MV-4-11 (cell line): ENCODE measurements at regions not wholly inside any gene's neighbourhood (a gene's known extent, or its start where the extent isn't known, plus 50 kb on each side); places are given as distances from the start of the nearest gene placed in this dataset.
A peak's percentile ranks its signal among the peaks of the same experiment; 100 is the strongest.

Experiments
- DNase-seq: peaks from one replicate; lab custom pipeline; 2025; lab: John Stamatoyannopoulos, UW

DNA sequence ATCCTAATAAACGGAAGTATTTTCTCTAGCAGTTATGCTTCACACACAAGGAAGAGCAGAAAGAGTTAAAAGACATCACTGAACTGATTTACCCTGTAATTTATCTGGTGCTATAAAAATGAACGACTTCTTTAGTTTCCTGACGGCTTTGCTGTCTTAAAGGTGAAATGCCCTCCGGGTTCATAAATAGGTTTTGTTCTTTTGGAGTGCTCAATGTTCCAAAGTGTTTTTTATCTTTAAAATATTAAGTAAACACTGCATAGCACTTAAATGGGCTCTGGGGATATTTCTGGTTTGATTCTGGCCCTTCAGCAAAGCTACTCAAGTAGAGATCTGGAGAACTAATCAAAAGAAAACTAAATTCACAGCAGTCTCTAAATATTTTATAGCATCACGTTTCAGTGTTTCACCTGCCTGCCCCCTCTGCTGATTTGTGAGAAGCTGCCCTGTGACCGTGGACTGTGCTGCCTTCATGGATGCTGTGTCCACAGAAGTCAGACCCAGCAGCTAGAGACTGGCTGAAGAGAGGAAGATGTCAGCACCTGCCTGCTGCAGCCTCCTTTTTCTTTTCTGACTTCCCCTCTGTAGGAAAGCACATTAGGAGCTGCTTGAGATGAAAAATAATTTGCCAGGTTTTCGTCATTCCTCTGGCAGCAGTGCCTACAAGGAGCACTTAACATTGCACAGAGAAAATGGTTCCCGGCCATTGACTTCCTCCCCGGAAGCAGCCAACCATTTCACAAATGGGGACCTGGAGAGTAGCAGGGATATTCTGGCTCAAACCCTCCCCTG is 205.1 kb upstream of the FSCB start:
- no peak for DNase-seq

DNA sequence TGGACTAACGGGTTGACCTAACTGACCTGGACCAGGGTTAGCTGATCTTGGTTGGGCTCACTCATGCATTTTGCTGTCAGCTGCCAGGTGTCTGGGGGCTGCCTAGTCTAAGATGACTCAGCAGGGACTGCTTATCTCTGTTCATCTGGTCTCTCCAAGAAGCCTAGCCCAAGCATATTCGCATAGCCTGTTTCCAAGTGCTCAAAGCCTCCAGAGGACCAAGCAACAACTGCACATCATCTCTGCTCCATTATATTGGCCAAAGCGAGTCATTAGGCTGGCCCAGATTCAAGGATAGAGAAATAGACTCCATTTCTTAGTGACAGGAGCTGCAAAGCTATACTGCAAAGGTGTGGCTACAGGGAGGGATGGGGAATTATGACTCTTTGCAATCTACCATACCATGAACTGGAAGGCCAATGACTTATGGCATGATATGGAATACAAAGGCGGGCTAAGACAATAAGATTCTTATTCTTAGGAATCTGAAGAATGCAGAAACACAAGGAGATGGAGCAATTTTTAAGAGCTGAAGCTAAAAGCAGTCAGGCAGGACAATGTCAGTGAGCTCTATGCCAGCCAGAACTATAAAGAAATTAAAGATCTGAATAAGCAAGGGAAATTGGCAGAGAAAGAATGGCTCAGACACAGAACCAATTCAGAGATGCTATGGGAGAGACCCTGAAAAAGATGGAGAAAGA is 194.6 kb upstream of the FSCB start:
- DNase-seq = no peak

DNA sequence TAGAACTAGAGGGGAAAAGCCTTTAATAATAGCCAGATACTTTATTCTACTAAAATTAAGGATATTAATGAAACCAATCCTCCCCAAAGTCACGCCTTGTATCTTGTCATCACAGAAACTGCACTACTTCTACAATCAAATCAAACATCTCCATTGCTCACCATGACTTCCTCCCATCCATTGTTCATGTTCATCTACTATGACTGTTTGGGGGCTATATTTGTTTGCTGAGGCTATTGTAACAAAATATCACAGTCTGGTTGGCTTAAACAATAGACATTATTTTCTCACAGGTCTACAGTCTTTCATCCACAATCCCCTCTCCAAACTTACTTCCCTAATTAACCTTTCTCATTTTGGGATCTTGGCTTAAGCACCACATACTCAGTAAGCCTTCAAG is 193.6 kb upstream of the FSCB start:
- DNase-seq = no peak

DNA sequence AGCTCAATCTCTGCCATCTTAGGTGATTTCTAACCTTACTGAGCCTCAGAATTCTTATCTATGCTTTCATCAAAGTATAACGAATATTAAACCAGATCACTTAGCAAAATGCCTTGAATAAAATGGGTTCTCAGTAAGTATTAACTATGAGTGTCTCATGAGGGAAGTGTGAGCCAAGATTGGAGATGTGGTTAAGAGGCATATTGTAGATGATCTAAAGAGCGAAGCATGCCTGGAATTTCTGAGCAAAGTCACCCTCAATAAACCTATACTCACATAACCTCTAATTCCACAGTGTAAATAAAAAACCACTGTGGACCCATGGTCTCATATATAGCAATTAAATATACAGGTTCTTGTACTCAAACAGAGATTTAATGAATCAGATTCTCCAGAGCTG is 193.1 kb upstream of the FSCB start:
- no peak for DNase-seq

DNA sequence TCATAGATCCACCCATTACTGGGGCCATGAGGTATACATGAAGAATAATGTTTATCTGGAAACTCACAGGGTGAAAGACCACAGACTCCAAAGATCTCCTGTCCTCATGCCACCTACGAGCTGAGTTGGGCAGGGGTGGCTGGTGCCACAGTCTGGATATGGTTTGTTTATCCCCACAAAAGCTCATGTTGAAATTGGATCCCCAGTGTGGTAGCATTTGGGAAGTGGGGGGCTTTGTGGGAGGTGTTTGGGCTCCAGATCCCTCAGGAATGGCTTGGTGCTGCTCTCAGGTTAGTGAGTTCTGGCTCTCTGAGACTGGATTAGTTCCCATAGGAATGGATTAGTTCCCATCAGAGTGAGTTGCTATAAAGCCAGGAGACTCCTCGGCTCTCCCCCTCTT is 192.3 kb upstream of the FSCB start:
- no peak for DNase-seq

DNA sequence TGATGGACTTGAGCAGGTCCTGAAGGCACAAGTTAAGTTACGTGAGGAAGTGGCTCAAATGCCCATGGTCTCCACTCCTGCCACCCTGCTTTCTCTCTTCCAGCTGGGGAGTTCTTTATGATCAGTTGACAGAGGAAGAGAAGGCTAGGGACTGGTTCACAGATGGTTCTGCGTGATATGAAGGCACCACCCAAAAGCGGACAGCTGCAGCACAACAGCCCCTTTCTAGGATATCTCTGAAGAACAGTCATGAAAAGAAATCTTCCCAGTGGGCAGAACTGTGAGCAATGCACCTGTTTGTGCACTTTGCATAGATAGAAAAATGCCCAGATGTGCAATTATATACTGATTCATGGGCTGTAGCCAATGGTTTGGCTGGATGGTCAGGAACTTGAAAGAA is 162.4 kb upstream of the FSCB start:
- DNase-seq = no peak

DNA sequence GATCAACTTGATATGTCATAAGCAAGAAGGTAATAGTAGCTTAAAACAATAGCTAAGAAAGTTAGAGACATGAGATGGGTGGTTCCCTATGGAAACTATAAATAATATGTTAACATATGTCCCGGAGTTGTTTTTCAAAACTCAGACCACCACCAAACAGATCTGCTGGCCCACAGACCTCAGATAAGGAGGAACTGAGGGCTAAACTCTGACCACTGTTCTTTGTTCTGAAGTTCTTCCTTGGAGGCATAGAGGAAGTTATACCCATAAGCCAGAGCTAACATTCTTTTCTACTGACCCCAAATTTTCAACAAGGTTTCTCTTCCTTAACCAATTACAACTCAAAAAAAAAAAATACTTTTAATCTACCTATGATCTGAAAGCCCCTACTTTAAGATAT is 156.1 kb upstream of the FSCB start:
- peak; percentile 88 for DNase-seq

DNA sequence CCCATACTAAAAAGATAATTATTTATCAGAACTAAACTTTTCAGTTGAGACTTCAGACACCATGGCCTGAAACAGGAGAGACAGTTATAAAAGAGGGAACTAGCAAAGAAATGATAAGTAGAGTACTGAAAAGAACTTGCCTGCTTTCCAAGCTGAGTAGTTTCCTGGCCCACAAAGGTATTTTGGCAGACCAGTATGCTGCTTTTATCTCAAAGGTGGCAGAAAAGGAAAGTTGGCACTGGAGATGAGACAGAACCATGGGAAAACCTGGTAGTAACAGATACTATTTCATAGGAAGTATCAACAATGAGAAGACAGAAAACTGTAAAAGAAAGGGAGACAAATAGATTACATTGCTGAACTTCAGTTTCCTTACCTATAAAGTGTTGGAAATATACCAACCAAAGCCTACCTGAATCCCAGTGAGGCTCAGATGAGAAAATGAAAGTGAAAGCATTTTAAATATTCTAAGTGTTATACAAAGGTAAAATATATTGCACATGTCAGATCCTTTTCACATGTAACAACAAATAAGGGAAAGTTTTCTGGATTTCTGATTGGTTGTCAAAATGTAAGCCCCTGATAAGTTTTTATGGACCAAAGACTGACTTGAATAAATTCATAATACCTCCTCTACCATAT is 155.3 kb upstream of the FSCB start:
- DNase-seq = peak; percentile 4

DNA sequence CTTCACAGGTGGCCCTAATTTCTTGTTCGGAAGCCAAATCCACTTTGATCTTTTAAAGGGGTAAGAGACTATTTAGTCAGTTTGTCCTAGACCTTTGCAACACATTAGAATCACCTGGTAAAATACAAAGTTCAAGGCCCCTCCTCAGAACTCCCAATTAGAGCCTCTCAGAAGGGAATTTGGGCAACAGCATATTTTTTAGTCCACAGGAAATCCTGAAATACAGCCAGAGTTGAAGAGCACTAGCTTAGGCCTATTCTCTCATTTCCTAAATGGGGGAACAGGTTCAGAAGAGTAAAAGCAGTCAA is 151.3 kb upstream of the FSCB start:
- DNase-seq = no peak

DNA sequence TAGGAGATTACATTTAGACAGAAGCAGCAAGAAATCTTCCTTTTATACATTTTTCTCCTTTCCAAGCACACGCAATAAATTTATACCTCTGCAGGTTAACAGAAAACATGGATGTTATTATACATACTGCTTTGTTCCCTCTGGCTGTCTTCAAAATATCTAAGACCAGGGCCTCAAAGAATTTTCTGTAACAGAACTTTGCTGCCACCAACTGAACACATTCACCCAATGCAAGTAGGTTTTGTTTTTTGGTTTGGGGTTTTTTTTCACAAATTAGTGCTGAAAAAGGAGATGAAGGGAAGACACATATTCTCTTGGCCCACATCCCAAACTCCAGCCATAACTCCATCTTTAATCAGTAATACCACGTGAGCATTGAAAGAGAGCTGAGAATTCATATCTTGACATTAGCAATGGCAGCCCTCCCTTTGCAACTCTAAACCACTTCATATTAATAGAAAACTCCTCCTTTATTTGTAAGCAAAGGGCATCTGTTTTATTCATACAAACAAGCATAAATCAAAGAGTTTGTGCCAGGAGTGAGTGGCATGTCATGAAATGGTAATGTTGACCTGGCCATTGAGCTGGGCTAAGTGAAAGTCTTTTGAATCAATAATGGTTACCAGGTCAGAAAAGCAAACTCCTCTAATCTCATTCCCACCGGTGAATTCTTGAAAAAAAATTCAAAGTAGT is 150.8 kb upstream of the FSCB start:
- DNase-seq = no peak

DNA sequence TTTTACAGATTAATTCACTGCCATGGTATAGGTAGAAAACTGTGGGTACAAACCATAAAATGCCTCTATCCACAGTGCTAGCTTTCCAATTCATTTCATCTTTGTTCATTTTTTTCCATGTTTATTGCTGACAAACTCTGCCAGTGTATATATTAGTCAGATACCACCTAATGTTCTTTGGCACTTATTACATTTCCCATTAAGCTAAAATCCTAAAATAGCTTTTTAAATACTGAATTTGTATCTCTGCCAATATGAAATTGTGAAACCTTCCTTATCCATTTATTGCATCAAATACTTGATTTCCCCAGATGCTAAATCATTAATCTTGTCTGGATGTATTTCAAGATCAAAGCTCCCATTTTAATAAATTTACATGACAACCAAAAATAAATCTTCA is 150.1 kb upstream of the FSCB start:
- no peak for DNase-seq

DNA sequence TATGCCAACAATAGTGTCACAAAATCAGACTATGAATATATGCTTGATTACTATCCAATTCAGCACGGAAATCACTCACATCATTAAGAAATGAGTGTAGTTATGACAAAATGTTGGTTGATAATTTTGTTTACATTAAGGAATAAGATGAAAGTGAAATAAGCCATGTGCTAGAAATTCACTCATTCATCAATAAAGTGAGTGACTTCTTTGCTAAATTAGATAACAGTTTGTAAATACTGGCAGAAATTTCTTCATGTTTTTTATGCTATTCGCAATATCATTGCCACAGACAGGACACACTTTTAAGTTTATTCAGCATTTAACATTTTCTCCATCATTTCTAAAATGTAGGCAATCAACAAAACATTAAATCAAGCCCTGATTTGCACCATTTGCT is 147.5 kb upstream of the FSCB start:
- no peak for DNase-seq

DNA sequence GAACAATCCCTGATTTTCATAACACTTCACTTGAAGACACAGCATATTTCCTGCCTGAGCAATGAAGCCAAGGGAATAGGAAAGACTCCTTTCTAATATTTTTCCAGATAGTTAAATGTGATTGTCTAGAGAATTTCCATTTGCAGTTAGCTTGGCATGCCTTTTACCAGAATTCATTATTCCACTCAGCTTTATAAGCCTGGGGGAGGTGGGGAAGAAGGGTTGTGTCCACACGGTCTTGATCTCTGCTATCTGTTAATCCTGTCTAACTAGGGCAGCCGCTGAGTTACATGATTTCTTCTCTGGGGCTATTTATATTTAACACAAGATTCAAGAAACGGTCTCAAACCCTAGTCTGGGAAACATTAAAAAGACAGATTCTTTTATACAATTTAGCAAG is 146.6 kb upstream of the FSCB start:
- DNase-seq = no peak

DNA sequence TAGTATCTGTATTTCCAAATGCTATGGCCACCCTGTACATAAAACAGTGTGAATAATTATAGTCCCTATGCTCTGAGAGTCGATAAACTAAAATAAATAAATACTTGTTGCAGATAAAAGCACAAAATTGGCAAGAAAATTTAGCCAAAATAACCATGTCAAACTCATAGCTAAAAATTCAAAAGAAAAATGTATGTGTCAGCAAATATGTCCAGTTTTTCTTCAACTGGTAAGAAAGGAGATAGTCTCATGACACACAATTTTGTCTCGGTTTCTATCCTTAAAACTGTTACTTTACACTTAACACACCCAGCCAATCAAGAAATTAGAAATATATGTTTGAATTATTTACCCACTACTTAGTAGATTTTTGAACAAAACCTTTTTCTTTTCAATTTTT is 145.6 kb upstream of the FSCB start:
- no peak for DNase-seq

DNA sequence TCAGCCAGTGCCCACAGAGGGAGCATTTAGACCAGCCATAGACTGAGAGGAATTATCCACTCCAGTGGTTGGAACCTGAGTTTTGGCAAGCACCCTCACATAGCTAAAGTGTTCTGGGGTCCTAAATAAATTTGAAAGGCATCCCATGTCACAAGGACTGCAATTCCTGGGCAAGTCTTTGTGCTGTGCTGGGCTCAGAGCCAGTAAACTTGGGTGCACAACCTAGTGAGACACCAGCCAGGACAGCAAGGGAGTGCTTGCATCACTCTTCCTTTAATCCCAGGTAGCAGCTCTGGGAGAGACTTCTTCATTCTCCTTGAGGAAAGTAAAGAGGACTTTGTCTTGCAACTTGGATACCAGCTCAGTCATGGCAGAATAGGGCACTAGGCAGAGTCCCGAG is 142.0 kb upstream of the FSCB start:
- DNase-seq = no peak

DNA sequence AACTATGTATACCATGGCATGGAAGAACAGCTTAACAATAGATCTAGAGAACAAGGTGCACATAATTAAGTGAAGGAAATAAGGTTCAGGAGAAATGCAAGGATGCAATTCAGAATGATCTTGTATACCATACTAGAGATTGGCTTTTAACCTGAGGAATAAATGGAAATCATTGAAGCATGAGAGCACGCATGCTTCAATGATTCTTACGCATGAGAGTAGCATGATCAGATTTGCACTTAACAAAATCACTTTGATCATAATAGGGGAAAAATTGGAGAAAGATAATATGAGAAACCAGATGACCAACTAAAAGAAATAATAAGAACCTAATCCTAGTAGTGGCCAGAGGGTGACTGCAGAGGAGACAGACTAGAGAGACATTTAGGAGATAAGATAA is 133.3 kb upstream of the FSCB start:
- DNase-seq = no peak

DNA sequence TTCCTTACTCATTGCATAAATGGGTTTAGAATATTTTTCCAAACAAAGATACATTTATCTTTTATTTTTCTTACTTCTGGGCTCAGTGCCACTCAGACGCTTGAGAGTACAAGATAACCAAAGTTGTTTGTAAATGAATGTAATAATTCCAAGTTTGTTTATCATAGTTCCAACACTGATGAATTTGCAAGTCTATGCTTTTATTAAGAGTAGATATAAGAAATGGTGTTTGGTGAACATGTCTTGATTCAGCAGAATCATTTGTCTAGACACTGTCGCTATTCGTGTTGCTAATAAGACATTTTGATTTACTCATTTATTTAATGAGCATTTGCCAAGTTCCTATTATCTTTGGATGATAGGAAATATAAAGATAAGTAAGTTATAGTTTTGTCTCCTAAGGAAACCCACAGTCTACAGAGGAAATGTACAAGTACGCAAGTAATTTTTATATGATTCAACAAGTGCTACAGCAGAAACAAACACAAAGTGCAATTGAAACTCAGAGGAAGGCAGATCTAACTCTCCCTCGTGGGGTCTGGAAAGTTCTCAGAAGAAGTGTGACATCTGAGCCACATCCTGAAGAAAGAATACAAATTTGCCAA is 132.8 kb upstream of the FSCB start:
- no peak for DNase-seq

DNA sequence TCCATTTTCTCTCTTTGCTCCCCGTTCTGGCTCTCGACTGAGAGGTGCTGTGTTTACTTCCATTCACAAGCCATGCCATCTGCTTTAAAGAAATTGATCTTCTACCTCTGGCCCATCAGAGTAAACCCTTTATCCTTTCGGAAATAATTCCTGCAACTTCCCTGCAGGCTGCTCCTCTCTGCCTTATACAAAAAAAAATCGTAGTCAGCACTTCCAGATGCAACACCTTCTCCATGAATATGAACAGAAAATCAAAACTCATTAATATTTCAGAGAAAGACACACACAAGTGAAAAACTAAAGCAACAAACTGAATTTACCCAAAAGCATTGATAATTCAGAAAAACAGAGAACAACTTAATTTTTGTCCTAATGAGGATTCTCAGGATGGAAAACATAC is 127.6 kb upstream of the FSCB start:
- DNase-seq = no peak

DNA sequence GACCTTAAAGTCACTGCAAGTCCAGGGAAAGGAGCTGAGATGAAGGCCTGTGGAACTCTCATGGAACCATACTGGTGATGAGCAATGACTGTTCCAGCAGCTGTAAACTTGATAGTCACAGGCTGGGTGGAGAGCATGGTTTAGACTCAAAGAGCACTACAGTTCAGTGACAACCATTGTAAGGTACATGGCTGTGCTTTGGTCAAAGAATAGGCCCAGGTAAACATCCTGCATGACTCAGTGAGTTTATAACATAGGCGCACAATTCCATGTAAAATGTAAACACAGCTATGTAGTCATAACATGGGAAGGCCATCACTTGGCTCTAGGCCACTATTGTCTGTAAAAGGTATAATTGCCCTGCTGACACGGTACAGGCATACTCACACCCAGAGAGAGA is 119.3 kb upstream of the FSCB start:
- DNase-seq = no peak

DNA sequence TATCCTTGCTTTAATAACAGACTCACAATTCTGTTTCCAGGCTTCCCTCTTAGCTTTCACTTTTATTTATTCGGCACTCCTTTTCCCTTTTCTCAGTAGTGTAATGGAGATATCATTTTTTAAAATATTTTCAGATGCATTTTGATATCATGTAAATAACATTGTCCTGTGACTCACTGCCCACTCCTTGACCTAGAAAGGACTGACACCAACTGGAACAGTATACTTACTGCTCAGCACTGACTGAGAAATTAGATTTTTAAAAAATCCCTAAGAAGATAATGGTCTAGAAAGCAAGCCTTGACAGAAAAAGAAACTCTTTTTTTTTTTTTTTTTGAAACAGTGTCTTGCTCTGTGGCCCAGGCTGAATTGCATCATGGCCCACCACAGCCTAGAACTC is 118.0 kb upstream of the FSCB start:
- no peak for DNase-seq

DNA sequence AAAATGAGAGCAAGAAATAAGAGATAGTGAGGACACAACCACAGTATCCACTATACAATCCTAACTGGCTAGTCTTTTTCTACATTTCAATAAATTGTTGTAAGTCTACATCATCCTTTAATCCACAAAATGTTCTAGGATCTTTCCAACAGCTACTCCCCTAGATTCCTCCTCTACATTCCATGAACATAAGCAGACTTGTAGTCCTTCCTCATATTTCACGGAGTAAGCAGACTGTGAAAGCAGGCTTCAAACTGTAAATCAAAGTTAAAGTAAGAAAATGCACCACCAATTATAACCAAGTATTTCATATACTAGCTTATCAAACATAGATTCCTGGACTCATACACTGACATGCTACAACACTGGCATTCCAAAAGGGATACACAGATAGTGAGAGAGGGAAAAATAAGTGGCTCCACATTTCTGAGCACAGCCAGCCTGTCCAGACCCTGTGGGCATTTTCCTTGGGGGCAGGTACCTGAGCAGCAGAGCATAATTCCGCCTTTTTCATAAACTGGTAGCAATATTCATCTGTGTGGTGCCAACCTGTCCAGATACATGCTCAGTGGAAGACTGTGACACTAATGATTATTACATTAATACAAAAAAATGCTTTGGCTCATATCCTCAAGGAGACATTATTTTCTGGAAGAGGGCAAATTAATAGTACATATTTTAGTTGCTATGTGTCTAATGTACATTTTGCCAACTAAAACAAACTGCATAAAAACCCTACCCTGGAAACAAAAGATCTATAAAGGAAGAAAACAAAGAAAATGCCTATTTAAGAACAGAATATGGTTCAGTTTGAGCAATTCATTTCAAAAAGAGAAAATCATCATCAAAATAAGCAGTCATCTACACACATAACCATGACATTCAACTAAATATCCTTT is 113.3 kb upstream of the FSCB start:
- DNase-seq = no peak

DNA sequence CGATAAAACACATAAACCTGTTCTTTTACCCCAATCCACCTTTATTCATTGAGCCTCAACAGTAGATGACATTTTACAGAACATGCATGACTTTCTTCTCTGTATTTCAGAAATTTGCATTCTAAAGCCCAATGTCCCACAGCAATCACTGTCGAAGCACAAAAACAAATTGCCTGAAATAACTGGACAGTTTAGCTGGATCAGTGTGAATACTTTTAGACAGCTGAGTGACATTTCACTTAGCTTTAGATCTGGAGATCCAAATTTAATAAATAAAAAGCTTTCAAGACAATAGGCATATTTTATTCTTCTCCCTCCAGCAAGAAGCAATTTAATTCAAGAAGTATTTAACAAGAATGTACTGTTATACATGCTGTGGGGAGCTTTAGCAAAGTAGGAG is 109.1 kb upstream of the FSCB start:
- no peak for DNase-seq
